ENCODE measurements at regions not wholly inside any gene's neighbourhood (a gene's known extent, or its start where the extent isn't known, plus 50 kb on each side); places are given as distances from the start of the nearest gene placed in this dataset.
A peak's percentile ranks its signal among the peaks of the same experiment; 100 is the strongest.

GRCh38 chr6:6756526-6756925 lies 168.0 kb downstream of the LY86 start:
- H3K27me3 ChIP-seq = no peaks in the 10 kb centered on the region
- H3K36me3 ChIP-seq = no peaks in the 10 kb centered on the region
- intact Hi-C loops (cut with DNase I) = loop anchor here in 1 of 10 donors (10.0 kb wide), 1 partner anchor 348 kb away; the partner anchor contains the start of gene RREB1
- TF ChIP-seq POLR2A (IDR thresholded peaks at IDR 0.05) (no peak), CTCF (IDR thresholded peaks at IDR 0.05) (no peak)
- H3K27ac ChIP-seq = no peak overlapping the region
- H3K9me3 ChIP-seq = no peaks in the 10 kb centered on the region
- H3K4me3 ChIP-seq = no peak overlapping the region
- no peak for DNase-seq
- WGBS, 4 donors = 58 to 69% (median 66%) methylated on average over 3 of the region's 3 CpGs
- peaks cover 0 to 32% (median 17%) of the 10 kb centered on the region in 12 donors for H3K4me1 ChIP-seq
- ATAC-seq = no peak

- DNase-seq (no peak), ATAC-seq (no peak)
- TF ChIP-seq CTCF (IDR thresholded peaks at IDR 0.05) (no peak), POLR2A (IDR thresholded peaks at IDR 0.05) (no peak)
- Histone ChIP-seq H3K27me3 (no peaks in the 10 kb centered on the region), H3K27ac (peak overlapping the region in 6 of 12 donors; percentile 39 to 75 (median 64)), H3K36me3 (no peaks in the 10 kb centered on the region), H3K4me3 (peak overlapping the region in 1 of 12 donors; percentile 27), H3K4me1 (peaks cover 0 to 17% (median 9%) of the 10 kb centered on the region in 12 donors), H3K9me3 (no peaks in the 10 kb centered on the region)
- 53 to 64% (median 59%) methylated on average over 3 of the region's 3 CpGs for WGBS, 4 donors
- intact Hi-C loops (cut with DNase I) = loop anchor here in 1 of 10 donors (10.0 kb wide), 1 partner anchor 346 kb away; the partner anchor contains the start of gene RREB1
Observed at GRCh38 chr6:6758546-6758914, 170.0 kb downstream of the LY86 start.

- H3K4me1 ChIP-seq = peaks cover 0 to 17% (median 9%) of the 10 kb centered on the region in 12 donors
Observed at GRCh38 chr6:6758915-6759654, 170.6 kb downstream of the LY86 start.

More at GRCh38 chr6:6758915-6759654, 170.6 kb downstream of the LY86 start:
- Histone ChIP-seq H3K27me3 (no peaks in the 10 kb centered on the region), H3K36me3 (no peaks in the 10 kb centered on the region), H3K27ac (peak overlapping the region in 9 of 12 donors; percentile 10 to 75 (median 61)), H3K4me3 (peak overlapping the region in 6 of 12 donors; percentile 13 to 34 (median 22)), H3K9me3 (no peaks in the 10 kb centered on the region)
- ATAC-seq (peak; percentile 74 to 96 (median 90)), DNase-seq (peak in 4 of 5 donors; percentile 53 to 79 (median 72))
- intact Hi-C loops (cut with DNase I) = loop anchor here in 1 of 10 donors (10.0 kb wide), 1 partner anchor 346 kb away; the partner anchor contains the start of gene RREB1
- WGBS, 4 donors = 39 to 45% (median 43%) methylated on average over 19 to 22 of the region's 22 CpGs
- TF ChIP-seq POLR2A (IDR thresholded peaks at IDR 0.05) = no peak
- TF ChIP-seq CTCF (IDR thresholded peaks at IDR 0.05) = peak; percentile 42 to 72 (median 54)

All from heart left ventricle (tissue), 16 donors.